8988T (cell line): ENCODE measurements at regions not wholly inside any gene's neighbourhood (a gene's known extent, or its start where the extent isn't known, plus 50 kb on each side); places are given as distances from the start of the nearest gene placed in this dataset.

Experiments used
- DNase-seq: peaks from one replicate; pipeline ENCODE4 v3.0.0; 2011

GRCh38 chr6:113558966-113559365, 298.2 kb upstream of the MARCKS start:
- DNase-seq: no peak

GRCh38 chr6:113560376-113560775, 296.8 kb upstream of the MARCKS start:
- DNase-seq: no peak

GRCh38 chr6:113560908-113561307, 296.2 kb upstream of the MARCKS start:
- DNase-seq: no peak

GRCh38 chr6:113562248-113562647, 294.9 kb upstream of the MARCKS start:
- DNase-seq: no peak

GRCh38 chr6:113564371-113565171, 292.6 kb upstream of the MARCKS start:
- no peak for DNase-seq

GRCh38 chr6:113565306-113565705, 291.8 kb upstream of the MARCKS start:
- no peak for DNase-seq

- DNase-seq: no peak
Observed at GRCh38 chr6:113570161-113570560, 287.0 kb upstream of the MARCKS start.

GRCh38 chr6:113570641-113571040, 286.5 kb upstream of the MARCKS start:
- no peak for DNase-seq

GRCh38 chr6:113574147-113574546, 283.0 kb upstream of the MARCKS start:
- DNase-seq: no peak

- DNase-seq: no peak
Observed at GRCh38 chr6:113576310-113576709, 280.8 kb upstream of the MARCKS start.

GRCh38 chr6:113578691-113579090, 278.5 kb upstream of the MARCKS start:
- DNase-seq: no peak

GRCh38 chr6:113584767-113585166, 272.4 kb upstream of the MARCKS start:
- DNase-seq: no peak

GRCh38 chr6:113585246-113585645, 271.9 kb upstream of the MARCKS start:
- no peak for DNase-seq

GRCh38 chr6:113586413-113587077, 270.6 kb upstream of the MARCKS start:
- no peak for DNase-seq

- no peak for DNase-seq
Observed at GRCh38 chr6:113587078-113587699, 270.0 kb upstream of the MARCKS start.

GRCh38 chr6:113588646-113589045, 268.5 kb upstream of the MARCKS start:
- DNase-seq: no peak

GRCh38 chr6:113591896-113592827, 265.0 kb upstream of the MARCKS start:
- no peak for DNase-seq

GRCh38 chr6:113594726-113595125, 262.4 kb upstream of the MARCKS start:
- no peak for DNase-seq

GRCh38 chr6:113595911-113596376, 261.2 kb upstream of the MARCKS start:
- no peak for DNase-seq

- DNase-seq: no peak
Observed at GRCh38 chr6:113596387-113597230, 260.5 kb upstream of the MARCKS start.

GRCh38 chr6:113597231-113597583, 259.9 kb upstream of the MARCKS start:
- DNase-seq: no peak

GRCh38 chr6:113598786-113599185, 258.4 kb upstream of the MARCKS start:
- no peak for DNase-seq
